Umbilical cord (tissue), 1 donor: ENCODE measurements at regions not wholly inside any gene's neighbourhood (a gene's known extent, or its start where the extent isn't known, plus 50 kb on each side); places are given as distances from the start of the nearest gene placed in this dataset.
"Not testable (repeated sequence)": the region's sequence is repeated elsewhere in the genome, so short reads cannot be mapped to it uniquely, and the experiment has no call there.

Experiments used
- DNase-seq: peaks from one replicate; pipeline ENCODE4 v3.0.0-alpha.2; 2015; ENCODE audit warnings: low spot score

DNA sequence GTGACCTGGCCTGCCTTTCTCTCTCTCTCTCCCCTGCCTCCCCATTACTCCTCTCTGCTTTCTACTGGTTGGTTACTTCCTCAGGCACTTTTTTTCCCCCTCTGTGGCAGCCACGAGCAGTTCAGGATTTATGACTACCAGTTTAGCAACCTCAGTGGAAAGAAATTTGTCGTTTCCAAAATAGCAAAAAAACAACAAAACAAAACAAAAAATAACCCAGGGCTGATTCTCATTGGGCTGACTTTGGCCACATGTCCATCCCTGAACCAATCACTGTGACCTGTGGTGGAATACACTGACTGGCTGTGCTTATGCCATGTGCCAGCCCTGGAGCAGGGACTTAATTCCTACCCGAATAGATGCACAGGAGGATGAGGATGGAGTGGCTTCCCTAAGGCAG is 137.4 kb downstream of the TFAP2C start:
- DNase-seq: no peak

DNA sequence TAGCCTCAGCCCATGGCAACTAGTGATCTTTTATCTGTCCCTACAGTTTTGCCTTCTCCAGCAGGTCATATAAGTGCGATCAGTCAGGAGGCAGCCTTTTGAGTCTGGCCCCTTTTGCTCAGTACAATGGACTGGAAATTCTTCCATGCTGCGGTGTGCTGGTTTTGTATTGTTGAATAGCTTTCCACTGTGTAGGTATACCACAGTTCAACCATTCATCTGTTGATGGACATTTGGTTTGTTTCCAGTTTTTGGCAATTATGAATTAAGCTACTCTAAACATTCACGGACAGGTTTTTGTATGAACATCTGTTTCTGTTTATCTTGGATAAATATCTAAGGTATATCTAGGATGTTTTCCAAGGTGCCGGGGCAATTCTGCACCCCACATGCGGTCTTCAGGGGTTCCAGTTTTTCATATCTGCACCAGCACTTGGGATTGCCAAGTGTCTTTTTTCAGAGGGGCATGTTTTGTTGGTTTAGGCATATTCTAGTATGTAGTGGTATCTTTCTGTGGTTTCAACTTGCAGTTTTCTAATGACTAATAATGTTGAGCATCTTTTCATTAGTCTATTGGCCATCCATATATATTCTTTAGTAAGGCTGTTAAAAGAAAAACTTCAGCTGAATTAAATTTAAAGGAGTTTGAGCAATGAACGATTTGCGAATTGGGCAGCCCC is 141.0 kb downstream of the TFAP2C start:
- no peak for DNase-seq

DNA sequence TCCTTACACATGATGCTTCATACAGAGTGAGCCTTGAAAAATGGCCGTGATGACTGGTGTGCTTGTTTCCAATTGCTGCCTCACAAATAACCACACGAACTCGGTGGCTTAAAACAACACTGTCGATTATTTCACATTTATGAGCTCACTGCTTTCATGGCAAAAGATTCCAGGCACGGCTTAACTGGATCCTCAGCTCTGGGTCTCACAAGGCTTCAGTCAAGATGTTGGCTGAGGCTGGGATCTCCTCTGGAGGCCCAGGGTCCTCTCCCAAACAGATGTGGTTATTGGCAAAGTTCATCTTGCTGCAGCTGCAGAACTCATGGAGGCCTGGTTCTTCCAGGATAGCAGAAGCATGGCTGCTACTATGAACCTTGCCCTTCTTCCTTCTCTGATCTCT is 144.6 kb downstream of the TFAP2C start:
- DNase-seq: peak; percentile 33

DNA sequence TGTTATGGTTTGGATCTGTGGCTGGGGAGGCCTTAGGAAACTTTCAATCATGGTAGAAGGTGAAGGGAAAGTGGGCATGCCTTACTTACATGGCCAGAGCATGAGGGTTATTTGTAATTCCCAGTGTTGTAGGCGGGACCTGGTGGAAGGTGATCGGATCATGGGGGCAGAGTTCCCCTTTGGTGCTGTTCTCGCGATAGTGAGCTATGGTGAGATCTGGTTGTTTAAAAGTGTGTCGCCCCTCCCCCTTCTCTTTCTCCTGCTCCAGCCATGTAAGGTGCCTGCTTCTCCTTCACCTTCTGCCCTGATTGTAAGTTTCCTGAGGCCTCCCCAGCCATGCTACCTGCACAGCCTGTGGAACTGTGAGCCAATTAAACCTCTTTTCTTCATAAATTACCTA is 145.8 kb downstream of the TFAP2C start:
- DNase-seq: no peak

DNA sequence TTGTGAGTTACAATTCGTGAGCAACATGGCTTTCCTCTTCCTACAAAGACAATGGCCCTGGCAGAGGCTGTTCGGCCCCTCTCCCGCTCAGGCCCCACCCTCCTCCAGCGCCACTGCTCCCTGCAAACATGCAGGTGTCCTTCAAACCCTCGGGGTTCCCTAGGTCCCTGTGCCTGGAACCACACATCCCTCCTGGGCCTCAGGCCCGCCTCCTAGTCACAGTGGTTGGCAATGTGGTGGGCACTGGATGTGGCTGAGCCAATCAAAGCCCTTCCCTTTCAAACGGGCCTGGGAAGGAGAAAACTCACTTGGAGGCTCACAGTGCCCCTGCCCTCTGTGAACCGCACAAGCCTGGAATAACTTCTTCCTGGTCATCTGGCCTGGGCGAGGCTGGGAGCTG is 147.2 kb downstream of the TFAP2C start:
- DNase-seq: no peak

DNA sequence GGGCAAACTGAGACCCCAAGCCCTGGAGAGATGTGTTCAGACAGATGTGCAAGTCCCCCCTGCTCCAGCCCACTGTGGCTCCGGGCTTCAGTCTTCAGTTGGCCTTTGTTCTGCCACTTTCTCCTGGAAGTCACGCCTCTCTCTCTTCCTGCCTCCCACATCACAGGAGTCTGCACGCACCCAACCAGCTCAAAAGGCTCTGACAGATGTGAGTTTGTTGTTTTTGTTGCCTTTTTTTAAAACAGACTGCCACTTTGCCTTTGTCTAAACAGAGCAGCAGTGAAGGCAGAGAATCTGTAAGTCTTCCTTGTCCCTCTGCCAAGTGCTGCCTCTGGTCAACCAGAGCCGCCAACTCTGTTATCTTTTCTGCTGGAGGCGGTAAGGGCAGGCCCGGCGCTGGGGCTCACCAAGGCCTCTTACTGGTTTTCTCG is 149.7 kb downstream of the TFAP2C start:
- DNase-seq: peak; percentile 88

DNA sequence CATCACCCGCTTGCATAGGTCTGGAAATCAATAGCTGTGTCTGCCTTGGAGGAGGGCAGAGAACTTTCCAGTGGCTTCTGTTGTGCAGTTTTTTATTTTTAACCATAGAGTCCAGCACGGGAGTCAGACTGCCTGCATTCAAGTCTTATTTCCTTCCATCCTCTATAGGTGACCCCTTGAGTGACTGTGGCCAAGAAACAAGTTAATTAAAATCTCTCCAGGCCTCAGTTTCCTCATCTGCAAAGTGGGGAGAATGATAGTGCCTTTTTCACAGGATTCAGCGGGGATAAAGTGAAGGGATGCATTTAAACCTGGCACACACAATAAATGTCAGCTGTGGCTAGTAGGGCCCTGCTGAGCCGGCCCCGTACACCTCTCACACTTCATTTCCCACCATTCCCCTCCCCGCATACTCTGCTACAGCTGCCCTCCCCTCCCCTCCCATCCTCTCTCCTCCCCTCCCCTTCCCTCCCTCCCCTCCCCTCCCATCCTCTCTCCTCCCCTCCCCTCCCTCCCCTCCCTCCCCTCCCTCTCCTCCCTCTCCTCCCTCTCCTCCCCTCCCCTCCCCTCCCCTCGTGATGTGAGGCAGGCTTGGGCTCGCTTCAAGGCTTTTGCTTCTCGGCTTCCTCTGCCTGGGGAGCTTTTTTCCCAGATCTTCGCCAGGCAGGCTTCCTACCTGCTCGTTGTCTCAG is 150.5 kb downstream of the TFAP2C start:
- DNase-seq: no peak

DNA sequence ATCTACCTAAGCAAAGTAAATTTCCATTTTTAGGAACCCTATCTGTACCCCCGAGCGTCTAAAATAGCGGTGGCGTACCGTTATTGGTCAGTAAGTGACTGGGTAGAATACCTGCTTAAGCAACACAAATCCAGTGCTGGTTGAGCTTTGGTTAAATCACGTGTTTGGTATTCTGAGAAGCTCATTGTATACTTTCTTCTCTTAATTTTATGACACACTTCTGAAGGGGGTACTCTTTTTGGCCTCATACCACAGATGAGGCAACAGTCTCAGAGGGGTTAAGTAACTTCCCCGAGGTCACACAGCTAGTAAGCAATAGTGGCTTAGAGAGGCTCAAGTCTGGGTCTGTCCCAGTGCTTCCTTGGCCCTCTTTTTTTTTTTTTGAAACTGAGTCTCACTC is 151.2 kb downstream of the TFAP2C start:
- no peak for DNase-seq

DNA sequence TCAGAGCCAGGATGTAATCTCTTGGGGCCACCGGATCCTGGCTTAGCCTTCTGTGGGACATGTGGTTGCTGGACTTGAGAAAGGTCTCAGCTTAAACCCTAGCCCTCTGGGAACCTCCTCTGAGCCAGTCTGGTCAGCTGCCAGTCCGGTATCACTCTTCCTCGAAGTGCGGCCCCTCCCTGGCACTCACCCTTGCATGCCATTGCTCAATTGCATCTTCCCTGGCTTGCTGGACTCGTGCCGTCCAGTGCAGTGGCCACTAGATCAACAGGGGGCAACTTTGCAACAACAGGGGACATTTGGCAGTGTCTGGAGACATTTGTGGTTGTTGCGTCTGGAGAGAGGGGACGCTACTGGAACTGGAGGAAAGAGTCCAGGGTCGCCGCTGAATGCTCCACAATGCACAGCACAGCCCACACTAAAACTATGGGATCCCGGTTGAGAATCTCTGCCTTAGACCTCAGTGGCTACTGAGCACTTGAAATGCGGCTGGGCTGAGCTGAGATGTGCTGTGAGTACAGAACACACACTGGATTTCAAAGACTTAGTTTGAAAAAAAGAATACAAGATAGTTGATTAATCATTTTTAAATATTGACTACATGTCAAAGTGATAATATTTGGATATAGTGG is 152.1 kb downstream of the TFAP2C start:
- peak; percentile 78 for DNase-seq

DNA sequence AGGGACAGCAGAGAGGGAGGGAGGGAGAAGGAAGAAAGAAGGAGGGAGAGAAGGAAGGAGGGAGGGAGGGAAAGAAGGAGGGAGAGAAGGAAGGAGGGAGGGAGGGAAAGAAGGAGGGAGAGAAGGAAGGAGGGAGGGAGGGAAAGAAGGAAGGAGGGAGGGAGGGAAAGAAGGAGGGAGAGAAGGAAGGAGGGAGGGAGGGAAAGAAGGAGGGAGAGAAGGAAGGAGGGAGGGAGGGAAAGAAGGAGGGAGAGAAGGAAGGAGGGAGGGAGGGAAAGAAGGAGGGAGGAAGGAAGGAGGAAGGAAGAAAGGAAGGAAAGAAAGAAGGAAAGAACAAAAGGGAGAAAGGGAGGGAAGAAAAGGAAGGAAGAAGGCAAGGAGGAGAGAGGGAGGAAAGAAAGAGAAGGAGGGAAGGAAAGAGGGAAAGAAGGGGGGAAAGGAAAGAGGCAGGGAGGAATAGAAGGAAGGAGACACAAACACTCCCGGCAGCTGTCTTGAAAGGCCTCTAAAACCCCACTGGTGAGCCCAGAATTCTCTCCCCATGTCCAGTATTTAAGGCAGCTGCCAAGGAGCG is 153.0 kb downstream of the TFAP2C start:
- DNase-seq: not testable (repeated sequence)

DNA sequence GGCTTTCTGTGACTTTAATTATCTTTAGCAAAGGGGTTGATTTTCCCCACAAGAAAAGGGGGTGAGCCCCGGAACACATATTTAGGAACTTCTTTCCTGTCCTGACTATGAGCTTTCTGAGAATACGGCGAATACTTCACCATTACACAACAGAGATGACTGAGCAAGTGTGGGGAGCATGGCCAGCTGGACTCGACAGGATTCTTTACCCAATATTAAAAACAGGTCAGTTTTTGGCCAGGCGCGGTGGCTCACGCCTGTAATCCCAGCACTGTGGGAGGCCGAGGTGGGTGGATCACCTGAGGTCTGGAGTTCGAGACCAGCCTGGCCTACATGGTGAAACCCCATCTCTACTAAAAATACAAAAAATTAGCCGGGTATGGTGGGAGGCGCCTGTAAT is 153.7 kb downstream of the TFAP2C start:
- DNase-seq: not testable (repeated sequence)

DNA sequence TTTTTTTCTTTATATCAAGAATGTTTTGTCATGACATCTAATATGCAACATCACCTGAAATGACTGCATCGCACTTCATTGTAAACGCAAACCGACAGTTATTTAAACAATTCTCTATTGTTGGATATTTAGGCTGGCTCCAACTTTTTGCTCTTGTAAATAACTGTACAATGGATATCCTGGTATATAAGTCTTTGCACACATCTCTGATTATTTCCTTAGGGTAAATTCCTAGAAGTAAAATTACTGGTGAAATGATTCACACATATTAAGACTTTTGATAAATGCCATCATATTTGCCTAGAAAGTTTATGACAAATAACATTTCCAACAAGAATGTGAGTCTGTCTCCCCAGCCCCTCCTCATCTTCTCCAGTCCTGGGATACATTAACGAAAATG is 154.7 kb downstream of the TFAP2C start:
- no peak for DNase-seq

DNA sequence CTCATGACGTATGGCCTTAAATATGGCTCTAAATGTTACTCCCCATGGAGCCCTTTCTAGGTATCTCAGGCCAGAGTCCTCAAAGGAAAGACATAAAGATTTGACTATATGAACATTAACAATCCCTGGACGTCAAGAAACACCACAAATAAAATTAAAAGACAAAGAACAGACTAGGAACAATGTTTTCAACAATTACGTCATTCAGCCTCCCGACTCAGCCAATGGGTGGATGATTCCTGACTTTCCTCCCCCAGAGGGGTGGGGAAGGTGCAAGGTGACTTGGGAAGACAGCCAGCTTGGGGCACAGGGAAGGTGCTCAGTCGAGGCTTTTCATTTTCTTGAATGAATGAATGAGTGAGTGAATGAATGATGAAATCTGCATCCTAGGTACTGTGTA is 157.4 kb downstream of the TFAP2C start:
- DNase-seq: no peak

DNA sequence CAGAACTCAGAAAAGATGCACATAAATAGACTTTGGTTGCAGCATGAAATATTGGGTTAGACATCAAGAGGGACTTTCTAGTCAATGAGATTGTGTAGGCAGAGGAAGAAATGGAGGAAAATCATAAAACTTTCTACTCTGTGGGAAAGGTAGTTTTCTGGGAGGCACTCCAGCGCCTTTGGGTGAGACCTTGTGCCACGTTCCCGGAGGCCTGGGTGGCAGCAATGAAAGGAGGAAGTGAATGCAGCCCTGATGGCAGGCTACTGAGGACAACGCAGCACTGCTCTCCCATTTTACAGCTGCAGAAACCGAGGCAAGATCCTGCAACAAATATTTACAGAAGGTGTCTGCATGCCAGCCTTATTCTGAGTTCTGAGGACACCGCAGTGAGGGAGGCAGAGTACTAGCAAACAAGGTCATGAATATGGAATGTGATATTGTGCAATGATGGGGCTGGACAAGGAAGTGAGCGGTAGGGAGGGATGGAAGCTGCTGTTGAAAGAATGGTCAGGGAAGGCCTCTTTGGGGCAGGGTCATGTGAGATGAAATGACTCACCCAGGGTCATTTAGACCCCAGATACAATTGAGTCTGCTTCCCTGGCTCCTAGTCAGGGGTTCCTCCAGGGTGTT is 159.1 kb downstream of the TFAP2C start:
- DNase-seq: peak; percentile 55

DNA sequence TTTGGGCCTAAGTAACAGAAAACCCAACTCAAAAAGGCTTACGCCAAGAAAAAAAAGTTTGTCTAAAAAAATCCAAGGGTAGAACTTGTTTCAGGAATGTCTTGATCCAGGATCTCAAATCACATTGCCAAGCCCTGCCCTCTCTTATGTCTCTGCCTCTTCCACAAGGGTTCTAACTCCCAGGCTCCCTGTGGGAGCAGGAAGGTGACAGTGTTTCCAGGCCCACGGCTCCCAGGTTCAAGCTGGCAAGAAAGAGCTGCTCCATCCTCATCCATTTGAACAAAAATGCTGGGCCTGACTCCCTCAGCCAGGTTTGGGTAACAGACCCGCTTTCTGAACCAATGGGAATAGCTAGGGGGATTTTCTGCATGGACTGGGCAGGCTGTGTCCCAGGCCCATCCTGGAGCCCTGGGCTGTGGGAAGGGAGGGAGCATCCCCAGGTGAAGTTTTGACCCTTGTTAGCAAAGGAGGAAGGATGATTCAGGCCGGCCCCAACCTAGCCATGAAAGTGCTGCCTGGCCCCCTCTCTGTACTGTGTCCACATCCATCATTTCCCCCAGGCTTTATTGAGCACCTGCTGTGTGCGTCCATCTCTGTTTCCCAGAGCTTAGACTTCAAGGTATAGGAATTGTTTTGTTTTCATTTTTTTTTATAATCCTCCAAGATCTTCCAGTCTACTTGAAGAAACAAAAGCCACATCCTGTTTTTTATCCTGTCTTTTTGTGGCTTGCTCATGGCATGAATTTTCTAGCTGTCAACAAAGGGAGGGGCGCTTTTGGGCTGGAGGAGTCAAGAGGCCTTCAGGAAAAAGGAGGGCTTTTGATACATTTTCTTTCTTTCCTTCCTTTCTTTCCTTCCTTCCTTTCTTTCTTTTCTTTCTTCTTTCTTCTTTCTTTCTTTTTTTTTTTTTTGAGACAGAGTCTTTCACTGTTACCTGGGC is 159.8 kb downstream of the TFAP2C start:
- no peak for DNase-seq

DNA sequence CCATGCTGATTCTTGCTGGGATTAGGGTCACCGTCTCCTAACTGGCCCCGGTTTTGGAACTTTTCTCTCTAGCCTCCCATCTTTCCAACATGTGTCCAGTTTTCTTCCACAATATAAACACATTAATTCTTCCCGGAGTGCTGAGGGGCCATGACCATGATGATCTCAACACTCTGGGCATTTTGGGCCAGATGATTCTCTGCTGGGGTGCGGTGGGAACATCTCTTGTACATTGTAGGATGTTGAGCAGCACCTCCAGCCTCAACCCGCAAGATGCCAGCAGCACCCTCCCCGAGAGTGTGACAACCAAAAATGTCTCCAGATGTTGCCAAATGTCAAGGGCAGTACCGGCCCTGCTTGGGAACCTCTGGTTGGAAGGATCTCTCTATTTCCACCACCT is 164.8 kb downstream of the TFAP2C start:
- DNase-seq: no peak

DNA sequence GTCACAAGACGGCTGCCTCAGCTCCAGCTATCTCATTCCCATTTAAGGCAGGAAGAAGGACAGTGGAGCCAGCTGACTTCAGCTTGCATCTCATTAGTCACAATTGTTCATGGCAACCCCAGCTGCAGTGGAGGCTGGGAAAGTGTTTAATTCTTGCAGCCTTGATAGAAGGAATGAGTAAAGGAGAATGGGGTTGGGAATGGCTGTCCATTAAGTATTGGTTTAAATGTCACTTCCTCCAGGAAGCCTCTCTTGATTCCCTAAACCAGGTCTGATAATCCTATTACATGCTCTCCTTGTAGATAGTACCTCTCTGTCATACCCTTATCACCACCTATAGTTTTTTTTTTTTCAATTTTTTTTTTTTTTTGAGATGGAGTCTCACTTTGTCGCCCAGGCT is 166.4 kb downstream of the TFAP2C start:
- DNase-seq: no peak

DNA sequence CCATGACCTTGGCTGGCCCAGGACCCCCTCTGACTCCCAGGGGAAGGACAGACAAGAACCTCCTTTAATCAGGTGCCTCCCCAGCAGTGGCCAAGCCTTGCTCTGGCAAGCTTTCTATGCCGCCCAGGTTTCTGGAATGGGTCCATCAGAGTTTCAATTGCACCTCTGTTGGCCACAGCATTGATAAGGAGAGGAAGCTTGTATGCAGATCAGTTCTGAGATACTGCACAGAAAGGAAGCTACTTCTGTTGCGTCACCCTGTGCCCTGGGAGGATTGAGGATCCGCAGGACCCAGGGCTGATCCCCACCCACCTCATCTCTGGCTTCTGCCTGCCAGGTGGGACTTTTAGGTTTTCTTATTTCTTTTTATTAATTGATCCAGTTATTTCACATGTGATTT is 167.2 kb downstream of the TFAP2C start:
- no peak for DNase-seq

DNA sequence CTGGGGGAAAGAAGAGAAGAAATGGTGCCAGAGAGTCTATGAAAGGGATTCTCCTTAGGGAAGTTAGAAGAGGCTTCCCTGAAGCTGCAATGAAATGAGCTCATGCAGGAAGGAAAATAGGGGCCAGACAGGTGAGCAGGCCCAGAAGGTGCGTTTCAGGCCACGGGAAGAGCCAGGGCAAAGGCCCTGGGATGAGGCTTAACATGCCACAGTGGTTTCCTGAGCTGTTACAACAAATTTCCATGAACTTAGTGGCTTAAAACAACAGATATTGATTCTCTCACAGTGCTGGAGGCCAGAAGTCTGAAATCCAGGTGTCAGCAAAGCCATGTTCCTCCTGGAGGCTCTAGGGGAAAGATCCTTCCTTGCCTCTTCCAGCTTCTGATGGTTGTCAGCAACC is 167.9 kb downstream of the TFAP2C start:
- DNase-seq: no peak

DNA sequence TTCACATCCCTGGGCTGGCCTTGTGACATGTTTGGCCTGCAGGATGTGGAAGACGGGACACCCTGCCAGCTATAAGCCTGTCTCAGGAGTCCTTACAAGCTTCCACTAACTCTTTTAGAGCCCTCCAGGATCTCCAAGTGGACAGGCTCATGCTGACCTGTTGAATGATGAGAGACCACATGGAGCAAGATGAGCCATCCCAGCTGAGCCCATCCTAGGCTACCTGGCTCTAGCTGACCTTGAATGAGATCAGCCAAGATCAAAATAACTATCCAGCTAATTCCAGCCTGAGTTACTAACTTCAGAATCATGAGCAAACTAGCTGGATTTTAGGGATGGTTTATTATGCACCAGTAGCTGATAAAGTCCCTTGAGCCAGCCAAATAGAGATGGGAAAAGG is 169.5 kb downstream of the TFAP2C start:
- no peak for DNase-seq

DNA sequence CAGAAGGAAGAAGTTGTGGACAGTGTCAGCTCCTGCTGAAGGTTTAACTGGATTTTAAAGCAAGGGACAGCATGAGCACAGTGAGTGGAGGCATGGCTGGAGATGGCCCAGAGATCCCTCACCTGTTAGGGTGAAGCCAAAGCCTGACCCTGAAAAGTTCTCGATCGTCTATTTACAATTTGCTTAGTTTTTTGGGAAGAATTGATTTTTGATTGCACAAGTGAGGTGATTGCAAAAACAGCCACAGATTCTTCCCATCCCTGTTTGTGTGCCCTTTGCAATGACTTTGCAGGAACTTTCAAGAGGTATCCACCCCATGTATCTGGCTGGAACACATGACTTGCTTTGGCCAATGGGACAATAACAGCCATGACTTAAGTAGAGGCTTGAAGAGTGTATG is 170.1 kb downstream of the TFAP2C start:
- no peak for DNase-seq
